ENCODE measurements at regions not wholly inside any gene's neighbourhood (a gene's known extent, or its start where the extent isn't known, plus 50 kb on each side); places are given as distances from the start of the nearest gene placed in this dataset.
"Not testable (repeated sequence)": the region's sequence is repeated elsewhere in the genome, so short reads cannot be mapped to it uniquely, and the experiment has no call there.

DNA sequence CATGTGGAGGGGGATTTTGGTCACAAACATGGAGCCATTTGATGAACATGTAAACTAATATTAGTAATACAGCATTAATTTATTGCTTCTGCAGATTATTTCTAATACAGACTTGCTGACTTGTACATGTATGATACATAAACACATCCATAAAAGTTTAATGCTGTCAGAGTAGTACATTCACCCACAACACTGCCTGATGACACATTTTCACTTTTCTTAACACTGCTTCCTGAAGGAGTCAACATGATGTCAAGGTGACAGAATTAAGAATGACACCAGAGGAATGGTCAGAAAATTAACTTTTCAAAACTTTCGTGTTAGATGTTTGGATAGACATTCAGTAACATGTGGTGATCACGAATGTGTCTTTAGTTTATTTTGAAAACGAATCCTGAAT lies 199.4 kb downstream of the SATB1 start:
- no peaks in the 10 kb centered on the region for H3K9me3 Mint-ChIP-seq
- no peaks in the 10 kb centered on the region for H3K27me3 Mint-ChIP-seq
- H3K27ac Mint-ChIP-seq: no peak overlapping the region
- H3K4me3 Mint-ChIP-seq: no peak overlapping the region
- intact Hi-C loops (cut with micrococcal nuclease): no loop called here
- peaks cover 29% of the 10 kb centered on the region for H3K4me1 Mint-ChIP-seq (ENCODE audit: low read depth)
- H3K36me3 Mint-ChIP-seq (ENCODE audit: low read depth): no peaks in the 10 kb centered on the region

DNA sequence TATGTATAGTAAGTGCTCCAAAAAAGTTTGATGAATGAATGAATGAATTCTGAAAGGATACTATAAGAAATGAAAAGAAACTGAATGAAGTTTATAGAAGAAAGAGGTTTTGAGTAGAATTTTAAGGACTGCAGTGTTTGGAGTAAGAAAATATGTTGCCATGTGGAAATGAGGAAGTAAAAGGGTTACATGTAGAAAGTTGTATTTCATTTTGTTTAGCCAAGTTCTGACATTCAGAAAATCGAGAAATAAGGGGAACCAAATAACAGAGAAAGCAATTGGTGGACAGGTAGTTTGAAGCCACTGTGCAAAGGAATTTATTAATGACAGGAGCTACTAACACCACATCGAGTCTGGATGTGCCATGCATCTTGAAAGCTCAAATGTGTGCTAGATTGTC lies 200.7 kb downstream of the SATB1 start:
- Mint-ChIP-seq H3K27me3 (no peaks in the 10 kb centered on the region), H3K36me3 (ENCODE audit: low read depth) (no peaks in the 10 kb centered on the region), H3K4me3 (peak overlapping the region; percentile 2), H3K9me3 (no peaks in the 10 kb centered on the region), H3K4me1 (ENCODE audit: low read depth) (peaks cover 29% of the 10 kb centered on the region), H3K27ac (peak overlapping the region; percentile 30)
- intact Hi-C loops (cut with micrococcal nuclease): no loop called here

DNA sequence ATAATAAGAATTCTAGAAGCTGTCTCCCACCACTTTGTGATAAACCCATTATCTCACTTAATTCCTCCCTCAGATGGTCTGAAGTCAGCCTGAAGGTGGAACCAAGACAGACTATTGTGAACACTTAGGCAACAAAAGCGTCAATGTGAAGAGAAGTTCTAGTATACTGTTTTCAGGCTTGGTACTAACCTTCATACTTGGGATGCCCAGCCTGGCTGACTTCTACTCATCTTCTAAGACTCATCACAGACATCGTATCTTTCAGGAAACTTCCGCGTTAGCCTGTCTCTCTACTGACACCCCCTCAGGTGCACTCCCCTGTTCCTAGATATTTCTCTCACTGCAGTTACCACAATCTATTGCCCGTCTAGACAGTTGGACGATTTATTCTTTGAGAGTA lies 201.2 kb downstream of the SATB1 start:
- H3K27ac Mint-ChIP-seq: peak overlapping the region; percentile 30
- H3K4me3 Mint-ChIP-seq: peak overlapping the region; percentile 2
- H3K4me1 Mint-ChIP-seq (ENCODE audit: low read depth): peaks cover 29% of the 10 kb centered on the region
- H3K36me3 Mint-ChIP-seq (ENCODE audit: low read depth): no peaks in the 10 kb centered on the region
- H3K9me3 Mint-ChIP-seq: no peaks in the 10 kb centered on the region
- intact Hi-C loops (cut with micrococcal nuclease): no loop called here
- H3K27me3 Mint-ChIP-seq: no peaks in the 10 kb centered on the region

DNA sequence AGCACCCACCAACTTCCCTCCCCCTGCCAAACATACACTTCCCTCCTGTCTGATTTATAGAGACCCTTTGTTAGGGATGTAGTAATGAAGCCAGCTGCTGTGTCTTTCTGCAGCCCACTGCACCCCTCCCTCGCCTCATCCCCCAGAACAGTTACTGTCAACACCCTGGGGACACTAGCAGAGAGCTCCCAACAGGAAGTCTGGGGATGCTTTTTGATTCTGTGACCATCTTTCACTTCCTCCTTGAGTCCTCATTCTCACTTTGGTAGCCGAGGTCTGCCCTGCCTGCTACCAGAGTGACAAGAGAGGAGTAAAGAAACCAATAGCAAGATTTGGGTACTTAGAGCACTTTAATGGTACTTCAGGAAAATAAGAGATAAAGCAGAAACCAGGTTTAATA lies 201.6 kb downstream of the SATB1 start:
- intact Hi-C loops (cut with micrococcal nuclease): no loop called here
- Mint-ChIP-seq H3K36me3 (ENCODE audit: low read depth) (no peaks in the 10 kb centered on the region), H3K27me3 (no peaks in the 10 kb centered on the region), H3K9me3 (no peaks in the 10 kb centered on the region), H3K4me3 (no peak overlapping the region), H3K27ac (peak overlapping the region; percentile 30), H3K4me1 (ENCODE audit: low read depth) (peaks cover 29% of the 10 kb centered on the region)

DNA sequence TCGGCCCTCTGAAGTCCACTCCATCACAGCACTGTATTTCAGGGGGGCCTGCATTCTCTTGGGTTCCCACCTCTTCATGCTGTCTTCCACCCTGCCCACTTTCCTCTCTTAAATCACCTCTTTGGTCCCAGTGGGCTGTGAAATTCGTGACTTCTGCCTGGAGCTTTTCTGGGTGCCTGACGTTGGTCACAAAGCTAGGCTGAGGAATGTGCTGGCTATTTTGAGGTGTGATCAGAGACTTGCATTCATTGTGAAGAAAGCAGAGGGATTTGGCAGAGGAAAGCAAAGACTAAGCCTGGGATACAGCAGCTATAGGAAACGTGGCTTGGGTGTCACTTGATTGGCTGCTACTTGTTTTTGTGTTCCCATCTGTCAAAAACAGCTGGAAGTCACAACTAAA lies 202.5 kb downstream of the SATB1 start:
- Mint-ChIP-seq H3K9me3 (no peaks in the 10 kb centered on the region), H3K27ac (no peak overlapping the region), H3K27me3 (no peaks in the 10 kb centered on the region), H3K4me3 (no peak overlapping the region), H3K4me1 (ENCODE audit: low read depth) (peaks cover 22% of the 10 kb centered on the region), H3K36me3 (ENCODE audit: low read depth) (no peaks in the 10 kb centered on the region)
- intact Hi-C loops (cut with micrococcal nuclease): no loop called here

DNA sequence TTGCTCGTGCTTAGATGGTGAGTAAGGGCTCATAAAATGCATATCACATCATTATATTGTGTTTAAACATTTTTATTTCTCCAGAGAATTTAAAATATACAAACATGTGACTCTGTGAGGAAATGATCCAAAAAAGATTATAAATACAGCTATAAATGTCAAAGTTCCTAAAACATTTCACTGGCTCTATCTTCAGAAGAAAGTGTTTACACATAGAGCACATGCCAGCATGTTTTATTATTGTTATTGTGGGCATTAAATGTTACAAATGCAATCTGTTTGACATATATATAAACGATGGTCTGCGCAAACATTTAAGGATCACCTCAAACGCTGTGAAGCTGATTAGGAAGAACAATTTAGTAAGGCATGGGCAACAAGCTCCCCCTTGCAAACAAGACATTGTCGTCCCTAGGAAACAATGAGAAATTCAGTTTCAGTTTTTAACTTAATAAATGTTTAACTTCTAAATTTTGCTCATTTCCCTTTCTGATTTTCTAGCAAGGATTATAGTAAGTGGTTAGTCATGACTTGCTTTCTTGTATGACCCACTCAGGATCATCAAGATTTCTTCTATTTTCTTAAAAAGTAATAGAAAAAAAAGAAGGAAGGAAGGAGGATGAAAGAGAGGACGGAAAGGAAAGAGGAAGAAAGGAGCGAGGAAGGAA lies 207.5 kb downstream of the SATB1 start:
- no peak overlapping the region for H3K27ac Mint-ChIP-seq
- H3K4me1 Mint-ChIP-seq (ENCODE audit: low read depth): no peaks in the 10 kb centered on the region
- no peak overlapping the region for H3K4me3 Mint-ChIP-seq
- intact Hi-C loops (cut with micrococcal nuclease): no loop called here
- H3K9me3 Mint-ChIP-seq: no peaks in the 10 kb centered on the region
- no peaks in the 10 kb centered on the region for H3K27me3 Mint-ChIP-seq
- H3K36me3 Mint-ChIP-seq (ENCODE audit: low read depth): no peaks in the 10 kb centered on the region

DNA sequence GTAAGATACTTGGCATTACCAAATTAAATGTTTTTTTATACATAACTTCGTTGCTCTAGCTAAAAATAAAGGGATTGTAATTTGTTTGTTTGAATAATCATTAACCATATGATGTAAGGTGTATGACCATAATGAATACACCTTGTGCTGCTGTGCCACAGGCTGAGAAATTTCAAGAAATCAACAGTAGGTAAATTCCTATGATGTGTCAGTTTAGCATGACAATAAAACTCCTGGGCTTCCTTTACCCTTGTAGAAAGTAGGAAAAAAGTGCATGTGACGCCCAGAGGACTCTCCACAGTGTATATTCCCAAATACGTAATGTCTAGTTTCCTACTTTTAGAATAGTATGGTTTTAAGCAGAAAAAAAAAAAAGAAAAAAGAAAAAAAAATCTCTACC lies 208.1 kb downstream of the SATB1 start:
- intact Hi-C loops (cut with micrococcal nuclease): no loop called here
- Mint-ChIP-seq H3K27me3 (no peaks in the 10 kb centered on the region), H3K4me3 (no peak overlapping the region), H3K27ac (no peak overlapping the region), H3K36me3 (ENCODE audit: low read depth) (no peaks in the 10 kb centered on the region), H3K4me1 (ENCODE audit: low read depth) (no peaks in the 10 kb centered on the region), H3K9me3 (no peaks in the 10 kb centered on the region)

DNA sequence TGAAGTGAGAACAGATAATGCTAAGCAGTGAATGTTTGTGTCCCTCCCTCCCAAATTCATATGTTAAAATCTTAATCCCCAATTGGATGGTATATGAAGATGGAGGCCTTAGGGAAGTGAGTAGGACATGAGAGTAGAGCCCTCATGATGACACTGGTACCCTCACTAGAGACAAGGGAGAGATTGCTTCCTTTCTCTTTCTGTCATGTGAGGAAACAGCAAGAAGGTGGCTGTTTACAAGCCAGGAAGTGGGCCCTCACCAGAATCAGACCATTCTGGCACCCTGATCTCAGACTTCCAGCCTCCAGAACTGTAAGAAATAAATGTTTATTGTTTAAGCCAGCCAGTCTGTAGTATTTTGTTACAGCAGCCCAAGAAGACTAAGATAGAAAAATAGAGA lies 209.5 kb downstream of the SATB1 start:
- Mint-ChIP-seq H3K4me3 (no peak overlapping the region), H3K27ac (no peak overlapping the region), H3K4me1 (ENCODE audit: low read depth) (no peaks in the 10 kb centered on the region), H3K27me3 (no peaks in the 10 kb centered on the region), H3K9me3 (no peaks in the 10 kb centered on the region), H3K36me3 (ENCODE audit: low read depth) (no peaks in the 10 kb centered on the region)
- intact Hi-C loops (cut with micrococcal nuclease): no loop called here

DNA sequence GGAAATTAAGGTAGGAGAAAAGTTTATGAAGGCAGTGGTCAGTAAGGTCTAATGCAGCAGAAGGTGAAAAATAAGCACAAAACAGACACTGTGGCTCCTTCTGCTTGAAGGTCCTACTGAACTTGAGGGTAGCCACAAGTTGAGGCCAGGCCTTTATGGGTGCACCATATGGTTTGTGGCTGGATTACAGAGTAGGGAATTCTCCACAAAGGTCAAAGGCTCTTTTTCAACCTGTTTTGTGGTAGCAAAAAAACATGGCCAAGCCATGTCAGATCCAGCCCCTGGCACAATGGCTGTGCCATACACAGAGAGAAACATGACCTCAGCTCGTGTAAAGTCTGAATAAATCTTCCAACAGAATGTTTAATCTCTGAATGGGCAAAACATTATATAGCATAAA lies 214.0 kb downstream of the SATB1 start:
- Mint-ChIP-seq H3K9me3 (no peaks in the 10 kb centered on the region), H3K27me3 (no peaks in the 10 kb centered on the region), H3K27ac (no peak overlapping the region), H3K4me3 (no peak overlapping the region), H3K4me1 (ENCODE audit: low read depth) (peaks cover 17% of the 10 kb centered on the region), H3K36me3 (ENCODE audit: low read depth) (no peaks in the 10 kb centered on the region)
- intact Hi-C loops (cut with micrococcal nuclease): no loop called here

DNA sequence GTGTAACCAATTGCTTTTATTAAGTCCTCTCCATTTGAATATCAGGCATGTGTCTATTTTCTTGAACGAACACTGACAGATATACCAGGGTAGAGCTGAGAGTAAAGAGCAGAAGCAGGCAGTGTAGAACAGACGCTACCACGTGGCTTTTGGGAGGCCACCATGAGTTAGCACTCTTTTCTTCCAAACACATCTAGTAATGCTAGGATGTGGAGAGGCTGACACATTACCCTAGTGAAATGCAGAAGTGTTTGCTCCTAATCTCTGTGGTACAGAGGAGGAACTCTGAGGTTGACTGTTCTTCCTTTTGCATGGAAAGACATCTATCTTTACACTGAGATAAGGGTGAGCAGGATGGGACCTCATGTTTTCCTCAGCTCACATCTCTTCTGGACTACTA lies 216.3 kb downstream of the SATB1 start:
- no peaks in the 10 kb centered on the region for H3K36me3 Mint-ChIP-seq (ENCODE audit: low read depth)
- no peaks in the 10 kb centered on the region for H3K27me3 Mint-ChIP-seq
- intact Hi-C loops (cut with micrococcal nuclease): no loop called here
- no peaks in the 10 kb centered on the region for H3K9me3 Mint-ChIP-seq
- peak overlapping the region; percentile 70 for H3K27ac Mint-ChIP-seq
- H3K4me1 Mint-ChIP-seq (ENCODE audit: low read depth): peaks cover 17% of the 10 kb centered on the region
- no peak overlapping the region for H3K4me3 Mint-ChIP-seq

DNA sequence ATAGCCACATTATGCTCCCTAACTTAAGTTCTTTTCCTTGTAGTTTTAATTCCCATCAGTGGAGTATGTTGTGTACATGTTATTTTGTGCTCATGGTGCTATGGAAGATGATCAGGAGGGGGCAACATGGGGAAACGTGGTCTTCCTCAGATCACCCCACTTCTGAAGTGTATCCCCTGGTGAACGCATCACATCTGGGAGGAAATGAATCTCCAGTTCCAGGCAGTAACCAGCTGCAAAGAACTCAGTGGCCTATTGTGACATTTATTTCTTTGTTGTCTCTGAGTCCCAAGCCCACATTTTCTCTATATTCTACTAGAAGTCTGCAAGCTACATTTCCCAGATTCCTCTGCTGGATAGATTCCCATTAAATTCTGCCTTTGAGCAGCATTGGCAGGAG lies 217.0 kb downstream of the SATB1 start:
- Mint-ChIP-seq H3K36me3 (ENCODE audit: low read depth) (no peaks in the 10 kb centered on the region), H3K4me1 (ENCODE audit: low read depth) (peaks cover 17% of the 10 kb centered on the region), H3K9me3 (no peaks in the 10 kb centered on the region), H3K4me3 (no peak overlapping the region), H3K27me3 (no peaks in the 10 kb centered on the region), H3K27ac (peak overlapping the region; percentile 70)
- intact Hi-C loops (cut with micrococcal nuclease): no loop called here

DNA sequence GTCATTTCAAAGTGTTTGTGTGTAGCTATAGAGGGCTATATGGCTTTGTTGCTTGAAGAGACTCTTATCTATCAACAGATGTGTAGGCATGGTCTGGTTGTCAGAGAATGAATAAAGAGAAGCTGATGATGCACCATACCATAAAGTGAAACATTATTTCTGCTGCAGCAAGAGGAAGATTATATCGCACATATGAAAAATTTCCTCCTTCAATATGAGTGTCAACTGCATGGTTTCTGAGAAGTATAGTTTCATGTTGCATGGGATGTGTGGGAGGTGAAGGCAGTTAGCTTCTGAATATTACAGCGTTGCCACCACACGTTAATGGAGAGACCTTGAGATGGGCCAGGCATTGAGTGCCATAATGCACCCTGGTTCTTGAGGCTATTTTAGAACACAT lies 217.9 kb downstream of the SATB1 start:
- H3K4me1 Mint-ChIP-seq (ENCODE audit: low read depth): peaks cover 17% of the 10 kb centered on the region
- H3K36me3 Mint-ChIP-seq (ENCODE audit: low read depth): no peaks in the 10 kb centered on the region
- H3K4me3 Mint-ChIP-seq: no peak overlapping the region
- no peaks in the 10 kb centered on the region for H3K27me3 Mint-ChIP-seq
- no peak overlapping the region for H3K27ac Mint-ChIP-seq
- H3K9me3 Mint-ChIP-seq: no peaks in the 10 kb centered on the region
- intact Hi-C loops (cut with micrococcal nuclease): no loop called here

DNA sequence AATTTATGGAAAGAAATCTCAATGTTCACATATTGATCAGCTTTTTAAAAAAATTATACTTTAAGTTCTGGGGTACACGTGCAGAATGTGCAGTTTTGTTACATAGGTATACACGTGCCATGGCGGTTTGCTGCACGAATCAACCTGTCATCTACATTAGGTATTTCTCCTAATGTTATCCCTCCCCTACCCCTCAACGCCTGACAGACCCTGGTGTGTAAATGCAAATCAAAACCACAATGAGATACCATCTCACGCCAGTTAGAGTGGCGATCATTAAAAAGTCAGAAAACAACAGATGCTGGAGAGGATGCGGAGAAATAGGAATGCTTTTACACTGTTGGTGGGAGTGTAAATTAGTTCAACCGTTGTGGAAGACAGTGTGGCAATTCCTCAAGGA lies 219.4 kb downstream of the SATB1 start:
- H3K4me1 Mint-ChIP-seq (ENCODE audit: low read depth): peaks cover 17% of the 10 kb centered on the region
- H3K9me3 Mint-ChIP-seq; H3K27ac Mint-ChIP-seq; H3K4me3 Mint-ChIP-seq; H3K27me3 Mint-ChIP-seq; intact Hi-C loops (cut with micrococcal nuclease); H3K36me3 Mint-ChIP-seq (ENCODE audit: low read depth): not testable (repeated sequence)

DNA sequence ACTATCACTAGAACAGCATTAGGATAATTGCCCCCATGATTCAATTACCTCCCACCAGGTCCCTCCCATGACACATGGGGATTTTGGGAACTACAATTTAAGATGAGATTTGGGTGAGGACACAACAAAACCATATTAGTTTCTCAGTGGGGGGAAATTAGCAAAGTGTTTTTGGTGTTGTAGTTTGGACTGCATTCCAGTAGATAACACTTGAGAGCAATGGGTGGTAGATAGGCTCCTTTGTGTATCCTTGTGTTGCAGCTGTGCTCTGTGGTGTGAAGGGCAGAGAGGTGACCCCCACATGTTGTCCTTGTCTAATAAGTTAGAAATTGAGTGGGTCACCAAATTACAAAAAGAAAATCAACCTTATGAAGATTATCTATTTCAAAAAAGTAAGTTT lies 223.8 kb downstream of the SATB1 start:
- H3K4me3 Mint-ChIP-seq: no peak overlapping the region
- no peaks in the 10 kb centered on the region for H3K36me3 Mint-ChIP-seq (ENCODE audit: low read depth)
- no peak overlapping the region for H3K27ac Mint-ChIP-seq
- H3K4me1 Mint-ChIP-seq (ENCODE audit: low read depth): no peaks in the 10 kb centered on the region
- peaks cover 50% of the 10 kb centered on the region for H3K9me3 Mint-ChIP-seq
- intact Hi-C loops (cut with micrococcal nuclease): no loop called here
- no peaks in the 10 kb centered on the region for H3K27me3 Mint-ChIP-seq

DNA sequence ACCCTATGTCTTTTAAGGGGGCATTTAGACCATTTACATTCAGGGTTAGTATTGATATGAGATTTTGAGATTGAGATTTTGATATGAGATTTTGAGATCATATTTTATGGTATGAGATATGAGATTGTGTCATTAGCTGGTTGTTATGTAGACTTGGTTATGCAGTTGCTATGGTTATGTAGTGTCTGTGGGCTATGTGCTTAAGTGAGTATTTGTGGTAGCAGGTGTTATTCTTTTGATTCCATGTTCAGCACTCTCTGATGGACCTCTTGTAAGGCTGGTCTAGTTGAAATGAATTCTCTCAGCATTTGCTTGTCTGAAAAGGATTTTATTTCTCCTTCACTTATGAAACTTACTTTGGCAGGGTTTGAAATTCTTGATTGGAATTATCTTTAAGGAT lies 225.4 kb downstream of the SATB1 start:
- peaks cover 63% of the 10 kb centered on the region for H3K9me3 Mint-ChIP-seq
- H3K27ac Mint-ChIP-seq: no peak overlapping the region
- intact Hi-C loops (cut with micrococcal nuclease): no loop called here
- H3K4me1 Mint-ChIP-seq (ENCODE audit: low read depth): no peaks in the 10 kb centered on the region
- no peaks in the 10 kb centered on the region for H3K36me3 Mint-ChIP-seq (ENCODE audit: low read depth)
- no peak overlapping the region for H3K4me3 Mint-ChIP-seq
- no peaks in the 10 kb centered on the region for H3K27me3 Mint-ChIP-seq
